ENCODE measurements at regions not wholly inside any gene's neighbourhood (a gene's known extent, or its start where the extent isn't known, plus 50 kb on each side); places are given as distances from the start of the nearest gene placed in this dataset.

- no peak for TF ChIP-seq CTCF (CRISPR knock-in tag; IDR thresholded peaks at IDR 0.05)
- no peak for TF ChIP-seq POLR2AphosphoS5 (IDR thresholded peaks at IDR 0.05; ENCODE audit: low read depth, low read length)
- no peak for TF ChIP-seq CENPBD1 (CRISPR knock-in tag; IDR thresholded peaks at IDR 0.05; ENCODE audit: borderline replicate concordance, low read depth)
These were observed 425.0 kb downstream of the HTR7 start for GRCh38 chr10:90432866-90433265.

Data from HepG2 (cell line).